Adipocyte (in vitro differentiated cells): ENCODE measurements at regions not wholly inside any gene's neighbourhood (a gene's known extent, or its start where the extent isn't known, plus 50 kb on each side); places are given as distances from the start of the nearest gene placed in this dataset.
"Not testable (repeated sequence)": the region's sequence is repeated elsewhere in the genome, so short reads cannot be mapped to it uniquely, and the experiment has no call there.

Experiments used
- DNase-seq: peaks from one replicate; pipeline ENCODE4 v3.0.0-alpha.2; 2015; ENCODE audit warnings: low read depth
- H3K27me3 ChIP-seq: replicated peaks from 2 replicates; pipeline ENCODE4 v1.7.0; 2013; ENCODE audit warnings: mild to moderate bottlenecking, low read length, moderate library complexity; ENCODE audit not compliant: control insufficient read depth, insufficient read depth
- H3K36me3 ChIP-seq: 2 replicates; pipeline ENCODE4 v1.7.0; 2013; ENCODE audit warnings: low read length, mild to moderate bottlenecking, moderate library complexity; ENCODE audit not compliant: control insufficient read depth, insufficient read depth, severe bottlenecking
- H3K4me1 ChIP-seq: 2 replicates; pipeline ENCODE4 v1.7.0; 2013; ENCODE audit warnings: mild to moderate bottlenecking, low read length, moderate library complexity; ENCODE audit not compliant: control insufficient read depth, insufficient read depth
- H3K4me3 ChIP-seq: 2 replicates; pipeline ENCODE4 v1.7.0; 2013; ENCODE audit warnings: mild to moderate bottlenecking, low read length, moderate library complexity
- H3K9ac ChIP-seq: 2 replicates; pipeline ENCODE4 v1.7.0; 2013; ENCODE audit warnings: mild to moderate bottlenecking, low read length, moderate library complexity
- H3K9me3 ChIP-seq: 2 replicates; pipeline ENCODE4 v1.7.0; 2013; ENCODE audit warnings: mild to moderate bottlenecking, low read length, moderate library complexity; ENCODE audit not compliant: control insufficient read depth

DNA sequence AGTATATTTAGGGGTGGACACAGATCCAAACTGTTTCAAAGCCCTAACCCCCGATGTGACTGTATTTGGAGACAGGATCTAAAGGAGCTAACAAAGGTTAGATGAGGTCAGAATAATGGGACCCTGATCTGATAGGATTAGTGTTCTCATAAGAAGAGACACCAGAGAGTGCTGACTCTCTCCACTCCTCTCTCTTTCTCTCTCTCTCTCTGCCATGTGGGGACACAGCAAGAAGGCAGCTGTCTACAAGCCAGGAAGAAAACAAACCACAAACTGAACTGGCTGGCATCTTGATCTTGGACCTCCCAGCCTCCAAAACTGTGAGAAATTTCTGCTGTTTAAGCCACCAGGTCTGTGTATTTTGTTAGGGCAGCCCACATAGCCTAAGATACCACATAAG, 84.7 kb upstream of the KDM7A start:
- no peak for DNase-seq

DNA sequence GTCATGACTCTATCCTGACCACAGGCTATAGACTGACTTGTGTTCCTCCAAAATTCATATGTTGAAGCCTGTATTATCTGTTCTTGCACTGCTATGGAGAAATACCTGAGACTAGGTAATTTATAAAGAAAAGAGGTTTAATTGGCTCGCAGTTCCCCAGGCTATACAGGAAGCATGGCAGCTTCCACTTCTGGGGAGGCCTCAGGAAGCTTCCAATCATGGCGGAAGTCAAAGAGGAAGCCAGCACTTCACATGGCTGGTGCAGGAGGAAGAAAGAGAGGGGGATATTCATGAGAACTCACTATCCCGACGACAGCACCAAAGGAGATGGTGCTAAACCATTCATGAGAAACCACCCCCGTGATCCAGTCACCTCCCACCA, 84.3 kb upstream of the KDM7A start:
- peaks cover 5% of the 10 kb centered on the region for H3K9me3 ChIP-seq
- DNase-seq = no peak
- no peaks in the 10 kb centered on the region for H3K4me1 ChIP-seq
- no peak overlapping the region for H3K9ac ChIP-seq
- H3K27me3 ChIP-seq = peaks cover 32% of the 10 kb centered on the region
- H3K36me3 ChIP-seq = no peaks in the 10 kb centered on the region
- H3K4me3 ChIP-seq = no peak overlapping the region

More for the DNA sequence above, 84.7 kb upstream of the KDM7A start:
- Histone ChIP-seq H3K4me3 (no peak overlapping the region), H3K36me3 (no peaks in the 10 kb centered on the region), H3K9me3 (peaks cover 5% of the 10 kb centered on the region), H3K9ac (no peak overlapping the region), H3K27me3 (peaks cover 32% of the 10 kb centered on the region), H3K4me1 (no peaks in the 10 kb centered on the region)

DNA sequence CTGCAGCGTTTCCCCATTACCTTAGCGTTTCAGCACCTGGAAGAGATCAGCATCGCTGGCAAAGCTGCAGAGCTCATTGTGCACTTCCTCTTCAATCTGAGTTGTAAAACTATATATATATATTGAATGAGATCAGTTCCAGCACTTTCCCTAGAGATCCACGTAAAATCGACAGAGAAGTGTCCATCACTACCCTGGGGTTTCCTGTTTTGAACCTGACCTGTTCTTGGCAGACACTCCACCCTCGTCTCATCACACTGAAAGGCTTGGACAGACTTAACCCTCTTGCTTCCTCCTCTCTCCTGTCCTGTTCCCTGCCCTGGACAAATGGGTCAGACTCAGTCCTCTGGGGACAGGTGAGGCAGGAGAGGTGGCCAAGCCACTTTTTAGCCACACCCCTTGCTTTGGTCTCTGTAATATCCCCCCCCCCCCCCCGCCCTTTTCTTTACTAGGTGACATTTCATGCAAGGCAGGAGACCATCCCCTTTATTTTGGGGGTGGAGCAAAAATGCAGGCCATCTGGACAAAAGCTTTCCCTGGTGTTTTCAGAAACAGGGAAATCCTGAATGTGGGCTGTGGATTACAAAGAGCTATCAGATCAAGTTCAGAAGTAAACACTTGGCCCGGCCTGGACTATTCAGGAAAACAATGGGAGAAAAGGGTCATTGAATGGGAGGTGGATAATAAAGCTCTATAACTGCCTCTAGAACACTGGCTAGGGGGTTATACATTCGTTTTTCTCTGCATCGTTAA, 83.7 kb upstream of the KDM7A start:
- H3K36me3 ChIP-seq = no peaks in the 10 kb centered on the region
- no peak for DNase-seq
- no peak overlapping the region for H3K9ac ChIP-seq
- no peaks in the 10 kb centered on the region for H3K4me1 ChIP-seq
- H3K4me3 ChIP-seq = no peak overlapping the region
- peaks cover 32% of the 10 kb centered on the region for H3K27me3 ChIP-seq
- peaks cover 5% of the 10 kb centered on the region for H3K9me3 ChIP-seq

DNA sequence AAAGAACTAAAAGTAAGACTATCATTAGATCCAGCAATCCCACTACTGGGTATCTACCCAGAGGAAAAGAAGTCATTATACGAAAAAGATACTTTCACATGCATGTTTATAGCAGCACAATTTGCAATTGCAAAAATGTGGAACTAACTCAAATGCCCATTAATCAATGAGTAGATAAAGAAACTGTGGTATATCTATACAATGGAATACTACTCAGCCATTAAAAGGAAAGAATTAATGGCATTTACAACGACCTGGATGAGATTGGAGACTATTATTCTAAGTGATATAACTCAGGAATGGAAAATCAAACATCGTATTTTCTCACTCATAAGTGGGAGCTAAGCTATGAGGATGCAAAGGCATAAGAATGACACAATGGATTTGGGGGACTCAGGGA, 80.5 kb upstream of the KDM7A start:
- not testable (repeated sequence) for DNase-seq, H3K9ac ChIP-seq, H3K4me3 ChIP-seq, H3K36me3 ChIP-seq, H3K9me3 ChIP-seq
- peaks cover 21% of the 10 kb centered on the region for H3K27me3 ChIP-seq
- peaks cover 13% of the 10 kb centered on the region for H3K4me1 ChIP-seq

DNA sequence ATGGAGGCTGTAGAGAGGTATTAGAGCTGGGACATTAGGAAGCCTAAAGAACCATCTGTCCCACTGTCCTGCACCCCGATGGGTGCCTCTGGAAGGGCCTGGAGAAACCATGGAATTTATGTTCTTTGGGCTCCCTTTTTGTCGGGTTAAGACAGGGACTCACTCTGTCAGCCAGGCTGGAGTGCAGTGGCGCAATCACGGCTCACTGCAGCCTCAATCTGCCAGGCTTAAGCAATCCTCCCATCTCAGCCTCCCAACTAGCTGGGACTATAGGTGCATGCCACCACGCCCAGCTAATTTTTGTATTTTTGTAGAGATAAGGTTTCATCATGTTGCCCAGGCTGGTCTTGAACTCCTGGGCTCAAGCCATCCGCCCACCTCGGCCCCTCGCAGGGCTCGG, 78.2 kb upstream of the KDM7A start:
- not testable (repeated sequence) for H3K36me3 ChIP-seq, H3K9me3 ChIP-seq, DNase-seq, H3K27me3 ChIP-seq, H3K4me3 ChIP-seq, H3K9ac ChIP-seq
- H3K4me1 ChIP-seq = peaks cover 13% of the 10 kb centered on the region

DNA sequence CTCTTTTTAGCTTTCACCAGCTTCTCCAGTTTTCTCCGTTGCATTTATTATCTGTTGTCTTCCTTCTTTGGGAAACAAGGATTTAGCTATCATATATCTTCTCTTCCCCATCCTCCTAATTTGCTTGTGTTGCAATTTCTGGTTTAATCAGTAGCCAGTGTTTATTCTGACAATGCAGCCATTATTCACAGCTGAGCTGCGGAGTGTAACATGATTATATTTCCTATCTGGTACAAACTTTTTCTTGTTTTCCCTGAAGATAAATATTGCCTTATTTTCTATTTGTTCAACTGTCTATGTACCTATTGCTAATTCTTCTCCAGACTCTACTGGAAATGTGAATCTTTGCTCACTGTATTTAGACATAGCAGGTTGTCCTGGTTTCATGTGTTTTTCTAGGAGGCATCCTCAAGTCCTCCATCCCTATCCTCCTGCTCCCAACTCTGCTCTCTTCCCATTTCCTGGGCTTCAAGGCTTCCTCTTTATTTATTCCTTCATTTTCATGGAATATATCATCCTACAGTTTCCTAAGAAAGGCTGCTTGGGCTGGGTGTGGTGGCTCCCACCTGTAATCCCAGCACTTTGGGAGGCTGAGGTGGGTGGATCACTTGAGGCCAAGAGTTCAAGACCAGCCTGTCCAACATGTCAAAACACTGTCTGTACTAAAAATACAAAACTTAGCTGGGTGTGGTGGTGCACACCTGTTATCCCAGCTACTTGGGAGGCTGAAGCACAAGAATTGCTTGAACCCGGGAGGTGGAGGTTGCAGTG, 72.4 kb upstream of the KDM7A start:
- Histone ChIP-seq H3K36me3 (no peaks in the 10 kb centered on the region), H3K9me3 (no peaks in the 10 kb centered on the region)
- no peak for DNase-seq

DNA sequence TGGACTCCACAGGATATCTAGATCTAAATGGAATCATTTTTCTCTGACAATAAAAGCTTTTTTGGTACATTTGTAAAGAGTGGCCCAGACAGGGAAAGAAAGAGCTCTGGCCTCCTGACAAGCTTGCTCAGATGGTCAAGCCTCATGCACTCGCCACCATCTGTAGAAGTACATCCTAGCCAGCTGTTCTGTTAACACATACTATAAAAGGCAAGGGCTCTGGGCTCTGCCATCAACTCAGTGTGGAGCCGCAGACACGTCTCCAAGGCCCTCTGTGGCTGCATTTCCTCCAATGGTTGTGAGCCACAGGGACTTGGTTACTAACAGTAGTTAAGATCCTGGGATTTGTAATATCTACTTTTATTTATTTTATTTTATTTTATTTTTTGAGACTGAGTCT, 70.8 kb upstream of the KDM7A start:
- no peaks in the 10 kb centered on the region for H3K27me3 ChIP-seq
- H3K4me3 ChIP-seq = no peak overlapping the region
- no peak overlapping the region for H3K9ac ChIP-seq
- H3K4me1 ChIP-seq = peaks cover under 1% of the 10 kb centered on the region
- no peak for DNase-seq
- H3K9me3 ChIP-seq = no peaks in the 10 kb centered on the region
- H3K36me3 ChIP-seq = no peaks in the 10 kb centered on the region

More for the DNA sequence above, 72.4 kb upstream of the KDM7A start:
- Histone ChIP-seq H3K4me3 (no peak overlapping the region), H3K9ac (no peak overlapping the region), H3K27me3 (no peaks in the 10 kb centered on the region), H3K4me1 (peaks cover 13% of the 10 kb centered on the region)

DNA sequence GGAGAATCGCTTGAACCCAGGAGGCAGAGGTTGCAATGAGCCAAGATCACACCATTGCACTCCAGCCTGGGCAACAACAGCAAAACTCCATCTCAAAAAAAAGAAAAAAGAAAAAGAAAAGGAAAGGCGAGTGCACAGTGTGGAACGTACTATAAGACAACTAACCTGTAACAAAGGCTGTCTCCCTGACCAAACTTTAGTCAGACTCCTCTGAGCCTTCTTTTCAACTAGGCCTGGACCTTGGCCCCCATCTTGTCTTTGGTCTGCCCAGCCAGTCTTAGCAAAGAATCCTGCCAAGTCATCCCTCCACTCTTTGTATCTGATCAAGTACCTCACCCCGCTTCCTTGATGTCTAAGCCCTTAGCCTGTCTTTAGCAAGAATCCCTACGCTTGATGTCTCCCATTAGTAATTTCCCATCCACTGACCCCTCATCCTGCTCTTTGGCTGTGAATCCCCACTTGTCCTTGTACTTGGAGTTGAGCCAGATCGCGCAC, 68.9 kb upstream of the KDM7A start:
- Histone ChIP-seq H3K4me1 (no peaks in the 10 kb centered on the region), H3K9ac (no peak overlapping the region), H3K27me3 (no peaks in the 10 kb centered on the region), H3K4me3 (no peak overlapping the region), H3K9me3 (no peaks in the 10 kb centered on the region), H3K36me3 (no peaks in the 10 kb centered on the region)
- no peak for DNase-seq

DNA sequence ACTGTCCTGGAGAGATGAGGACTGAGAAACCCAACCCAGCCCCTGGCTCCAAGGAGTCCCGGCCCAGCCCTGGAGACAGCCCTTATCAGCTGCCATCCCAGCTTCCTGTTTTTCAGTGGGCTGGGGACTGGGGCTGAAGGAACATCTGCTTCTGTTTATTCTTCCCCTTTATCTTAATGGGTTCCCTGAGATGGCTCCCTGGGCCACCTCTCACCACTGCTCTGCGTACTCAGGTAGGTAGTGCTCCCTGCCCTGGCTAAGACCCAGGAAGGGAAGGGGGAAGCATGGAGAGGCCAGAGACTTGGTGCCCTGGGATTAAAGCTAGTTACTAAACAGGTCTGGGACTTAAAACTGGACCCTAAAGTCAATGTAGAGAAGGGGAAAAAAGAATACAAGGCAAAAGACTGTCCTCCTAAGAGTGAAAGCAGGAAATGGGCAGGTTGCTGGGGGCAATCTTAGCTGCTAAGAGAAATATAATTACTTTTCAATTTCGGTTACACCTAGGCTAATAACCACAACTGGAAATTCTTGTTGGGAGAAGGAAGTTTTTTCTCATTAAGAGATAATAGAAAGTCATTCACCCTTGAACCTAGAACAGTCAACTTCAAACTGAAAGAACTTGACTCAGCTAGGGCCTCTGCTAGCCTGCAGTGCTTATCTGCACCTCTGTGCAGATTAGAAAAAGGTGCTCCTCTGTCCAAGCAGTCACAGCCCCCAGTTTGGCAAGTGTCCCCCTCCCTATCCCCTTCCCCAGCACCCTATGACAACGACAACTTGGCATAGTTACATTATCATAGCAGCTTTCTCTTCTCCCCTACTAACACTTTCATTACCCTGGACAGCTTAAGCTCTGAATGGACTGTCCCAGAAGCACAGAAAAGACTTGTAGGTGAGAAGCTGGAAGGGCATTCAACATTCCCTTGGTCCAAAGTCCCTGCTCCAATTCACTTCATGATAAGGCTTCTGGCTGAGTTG, 65.6 kb upstream of the KDM7A start:
- no peaks in the 10 kb centered on the region for H3K9me3 ChIP-seq
- H3K27me3 ChIP-seq = peaks cover 13% of the 10 kb centered on the region
- no peaks in the 10 kb centered on the region for H3K4me1 ChIP-seq
- no peak overlapping the region for H3K4me3 ChIP-seq
- H3K9ac ChIP-seq = no peak overlapping the region
- no peak for DNase-seq
- H3K36me3 ChIP-seq = no peaks in the 10 kb centered on the region

DNA sequence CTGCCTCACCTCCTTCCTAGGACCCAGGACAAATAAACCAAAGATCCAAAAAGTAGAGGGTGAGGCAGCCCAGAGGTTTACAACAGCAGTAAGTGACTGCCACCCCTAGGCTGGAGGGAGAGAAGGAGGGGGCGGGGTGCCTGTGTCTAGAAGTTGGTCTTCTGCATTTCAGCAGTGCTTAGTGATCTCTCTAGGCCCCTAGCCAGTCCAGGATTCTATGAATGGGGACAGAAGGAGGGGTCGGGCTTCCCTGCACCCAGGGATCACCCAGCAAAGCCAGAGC, 62.8 kb upstream of the KDM7A start:
- no peaks in the 10 kb centered on the region for H3K9me3 ChIP-seq
- H3K9ac ChIP-seq = no peak overlapping the region
- no peaks in the 10 kb centered on the region for H3K36me3 ChIP-seq
- H3K4me1 ChIP-seq = no peaks in the 10 kb centered on the region
- DNase-seq = no peak
- no peak overlapping the region for H3K4me3 ChIP-seq
- peaks cover 23% of the 10 kb centered on the region for H3K27me3 ChIP-seq
